ENCODE measurements at regions not wholly inside any gene's neighbourhood (a gene's known extent, or its start where the extent isn't known, plus 50 kb on each side); places are given as distances from the start of the nearest gene placed in this dataset.

DNA sequence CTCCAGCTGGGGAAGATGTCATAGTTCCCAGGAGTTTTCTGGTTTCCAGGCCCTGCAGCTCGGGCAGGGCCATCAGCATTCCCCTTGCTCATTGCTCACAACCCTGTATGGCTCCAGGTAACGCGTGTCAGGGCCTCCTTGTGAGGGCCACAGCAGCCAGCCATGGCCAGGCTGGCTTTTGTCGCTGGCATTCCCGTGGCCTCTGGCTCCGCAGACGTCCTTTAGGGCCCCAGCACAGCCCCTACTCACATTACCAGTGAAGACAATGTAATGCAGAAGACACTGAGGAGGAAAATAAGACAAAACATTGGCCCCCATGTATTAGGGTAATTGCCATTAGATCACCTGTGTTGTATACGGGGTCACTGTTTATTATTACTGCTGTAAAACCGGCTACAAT, 1799.0 kb downstream of the TP53TG3F start:
- Histone ChIP-seq H3K56ac (ENCODE audit: insufficient read length, low read depth, low read length) (no peak overlapping the region), H2AFZ (ENCODE audit: low read length) (no peak overlapping the region), H3K9me3 (ENCODE audit: control insufficient read depth, low read depth, low read length) (peaks cover 58% of the 10 kb centered on the region), H4K20me1 (ENCODE audit: control insufficient read depth, insufficient read depth, insufficient read length) (no peaks in the 10 kb centered on the region), H2BK20ac (ENCODE audit: low read depth, low read length, poor library complexity, severe bottlenecking) (no peak overlapping the region), H3T11ph (ENCODE audit: low read length) (no peak overlapping the region), H3K4me1 (ENCODE audit: insufficient read depth, low read length) (no peaks in the 10 kb centered on the region), H3K4ac (ENCODE audit: low read depth, low read length) (no peak overlapping the region), H4K91ac (ENCODE audit: insufficient read length, low read depth, low read length) (no peak overlapping the region), H3K18ac (ENCODE audit: insufficient read length, low read depth, low read length) (no peak overlapping the region), H3K4me2 (ENCODE audit: insufficient read depth, insufficient read length, low read length) (no peak overlapping the region), H4K8ac (replicated peaks; ENCODE audit: insufficient read length, low read depth, low read length) (no peak overlapping the region), H2BK120ac (ENCODE audit: low read depth, low read length, poor library complexity, severe bottlenecking) (no peak overlapping the region), H3K79me1 (ENCODE audit: insufficient read depth, low read depth, low read length, poor library complexity, severe bottlenecking) (no peaks in the 10 kb centered on the region), H3K23ac (ENCODE audit: insufficient read length, low read depth, low read length) (no peak overlapping the region), H3K23me2 (ENCODE audit: insufficient read length, low read depth, low read length, poor library complexity, severe bottlenecking) (no peaks in the 10 kb centered on the region), H2BK12ac (ENCODE audit: insufficient read length, low read depth, low read length) (no peak overlapping the region), H2AK5ac (ENCODE audit: insufficient read length, low read length) (no peak overlapping the region), H4K5ac (ENCODE audit: insufficient read length, low read depth, low read length) (no peak overlapping the region), H2BK15ac (ENCODE audit: low read depth, low read length) (no peak overlapping the region), H2BK5ac (ENCODE audit: insufficient read length, low read length) (no peak overlapping the region), H3K27ac (ENCODE audit: insufficient read length, low read depth, low read length) (no peak overlapping the region), H3K14ac (ENCODE audit: insufficient read depth, low read length) (no peak overlapping the region), H3K9ac (ENCODE audit: extremely low read depth, insufficient read length, low read length) (no peak overlapping the region), H3K27me3 (ENCODE audit: insufficient read depth, low read length) (no peaks in the 10 kb centered on the region), H3K79me2 (ENCODE audit: insufficient read depth, low read length) (no peaks in the 10 kb centered on the region)
- no CpG with 5 or more reads among the region's 9 CpGs for WGBS (ENCODE audit: extremely low coverage, insufficient read length, low lambda C conversion rate)
- no peaks in the 10 kb centered on the region for H3K4me1 Mint-ChIP-seq
- DNase-seq, result no peak
- no peak overlapping the region; a peak in 1 of 5 replicates for H3K4me3 Mint-ChIP-seq
- no peaks in the 10 kb centered on the region for H3K27me3 Mint-ChIP-seq (ENCODE audit: low read depth)
- TF ChIP-seq, protein P1, sequence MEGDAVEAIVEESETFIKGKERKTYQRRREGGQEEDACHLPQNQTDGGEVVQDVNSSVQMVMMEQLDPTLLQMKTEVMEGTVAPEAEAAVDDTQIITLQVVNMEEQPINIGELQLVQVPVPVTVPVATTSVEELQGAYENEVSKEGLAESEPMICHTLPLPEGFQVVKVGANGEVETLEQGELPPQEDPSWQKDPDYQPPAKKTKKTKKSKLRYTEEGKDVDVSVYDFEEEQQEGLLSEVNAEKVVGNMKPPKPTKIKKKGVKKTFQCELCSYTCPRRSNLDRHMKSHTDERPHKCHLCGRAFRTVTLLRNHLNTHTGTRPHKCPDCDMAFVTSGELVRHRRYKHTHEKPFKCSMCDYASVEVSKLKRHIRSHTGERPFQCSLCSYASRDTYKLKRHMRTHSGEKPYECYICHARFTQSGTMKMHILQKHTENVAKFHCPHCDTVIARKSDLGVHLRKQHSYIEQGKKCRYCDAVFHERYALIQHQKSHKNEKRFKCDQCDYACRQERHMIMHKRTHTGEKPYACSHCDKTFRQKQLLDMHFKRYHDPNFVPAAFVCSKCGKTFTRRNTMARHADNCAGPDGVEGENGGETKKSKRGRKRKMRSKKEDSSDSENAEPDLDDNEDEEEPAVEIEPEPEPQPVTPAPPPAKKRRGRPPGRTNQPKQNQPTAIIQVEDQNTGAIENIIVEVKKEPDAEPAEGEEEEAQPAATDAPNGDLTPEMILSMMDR (conservative IDR thresholded peaks at IDR 0.05), result no peak
- H3K27ac Mint-ChIP-seq, result no peak overlapping the region
- peaks cover 9 to 26% (median 12%) of the 10 kb centered on the region in 3 experiments; a peak in 6 of 7 replicates for H3K36me3 Mint-ChIP-seq (ENCODE audit: insufficient read depth in 1 of 3, low read depth in 3 of 3)
- H3K9me3 Mint-ChIP-seq, result peaks cover 90 to 92% of the 10 kb centered on the region in 2 experiments

Measured in H9 (cell line).